ENCODE measurements at regions not wholly inside any gene's neighbourhood (a gene's known extent, or its start where the extent isn't known, plus 50 kb on each side); places are given as distances from the start of the nearest gene placed in this dataset.

DNA sequence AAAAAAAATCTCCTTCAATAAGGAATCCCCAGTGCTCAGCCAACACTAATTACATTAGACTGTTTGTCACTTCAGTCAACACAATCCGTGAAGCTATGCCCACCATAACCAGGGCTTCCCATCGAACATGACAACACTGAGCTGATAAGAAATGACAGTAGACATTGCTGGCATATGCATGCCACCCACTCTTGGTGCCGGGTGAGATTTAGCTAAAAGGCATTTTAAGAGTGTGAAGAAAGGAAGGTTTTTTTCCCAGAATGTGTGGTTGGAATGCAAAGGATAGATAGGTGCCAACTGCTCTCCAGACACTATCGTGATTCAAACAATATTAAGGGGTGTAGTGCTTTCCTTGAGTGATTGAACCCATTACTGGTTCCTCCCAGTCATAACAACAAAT, 344.0 kb upstream of the LMCD1 start:
- H3K4me1 ChIP-seq (ENCODE audit: low read depth, poor library complexity, severe bottlenecking), result no peaks in the 10 kb centered on the region
- H3K79me2 ChIP-seq (ENCODE audit: insufficient read depth, low read depth), result no peaks in the 10 kb centered on the region
- no peak overlapping the region for H3K4me3 ChIP-seq (IDR thresholded peaks at IDR 0.05; ENCODE audit: insufficient read depth, low read depth, low read length)

DNA sequence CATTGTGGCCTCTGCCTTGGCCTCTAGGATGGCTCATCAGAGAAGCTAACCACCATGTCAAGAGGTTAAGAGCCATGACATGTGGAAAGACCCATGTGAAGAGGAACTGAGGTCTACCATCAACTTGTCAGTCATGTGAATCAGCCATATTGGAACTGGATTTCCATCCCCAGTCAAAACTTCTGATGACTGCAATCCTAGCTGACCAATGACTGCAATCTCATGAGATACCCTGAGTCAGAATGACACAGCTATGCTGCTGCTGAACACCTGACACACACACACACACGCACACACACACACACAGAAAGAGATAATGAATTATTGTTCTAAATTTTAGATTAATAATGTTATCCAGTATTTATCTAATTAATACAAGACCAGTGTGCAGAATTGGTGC, 337.5 kb upstream of the LMCD1 start:
- Histone ChIP-seq H3K27me3 (ENCODE audit: insufficient read depth, low read depth) (no peaks in the 10 kb centered on the region), H4K20me1 (ENCODE audit: insufficient read depth) (no peaks in the 10 kb centered on the region), H3K4me2 (no peak overlapping the region), H3K36me3 (ENCODE audit: insufficient read depth) (no peaks in the 10 kb centered on the region), H3K4me3 (IDR thresholded peaks at IDR 0.05; ENCODE audit: insufficient read depth, low read depth, low read length) (no peak overlapping the region), H3K9ac (no peak overlapping the region), H3K4me1 (ENCODE audit: low read depth, poor library complexity, severe bottlenecking) (no peaks in the 10 kb centered on the region), H3K79me2 (ENCODE audit: insufficient read depth, low read depth) (no peaks in the 10 kb centered on the region), H3K27ac (no peak overlapping the region), H2AFZ (ENCODE audit: low read depth) (no peak overlapping the region)
- TF ChIP-seq, protein P1, sequence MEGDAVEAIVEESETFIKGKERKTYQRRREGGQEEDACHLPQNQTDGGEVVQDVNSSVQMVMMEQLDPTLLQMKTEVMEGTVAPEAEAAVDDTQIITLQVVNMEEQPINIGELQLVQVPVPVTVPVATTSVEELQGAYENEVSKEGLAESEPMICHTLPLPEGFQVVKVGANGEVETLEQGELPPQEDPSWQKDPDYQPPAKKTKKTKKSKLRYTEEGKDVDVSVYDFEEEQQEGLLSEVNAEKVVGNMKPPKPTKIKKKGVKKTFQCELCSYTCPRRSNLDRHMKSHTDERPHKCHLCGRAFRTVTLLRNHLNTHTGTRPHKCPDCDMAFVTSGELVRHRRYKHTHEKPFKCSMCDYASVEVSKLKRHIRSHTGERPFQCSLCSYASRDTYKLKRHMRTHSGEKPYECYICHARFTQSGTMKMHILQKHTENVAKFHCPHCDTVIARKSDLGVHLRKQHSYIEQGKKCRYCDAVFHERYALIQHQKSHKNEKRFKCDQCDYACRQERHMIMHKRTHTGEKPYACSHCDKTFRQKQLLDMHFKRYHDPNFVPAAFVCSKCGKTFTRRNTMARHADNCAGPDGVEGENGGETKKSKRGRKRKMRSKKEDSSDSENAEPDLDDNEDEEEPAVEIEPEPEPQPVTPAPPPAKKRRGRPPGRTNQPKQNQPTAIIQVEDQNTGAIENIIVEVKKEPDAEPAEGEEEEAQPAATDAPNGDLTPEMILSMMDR (conservative IDR thresholded peaks at IDR 0.05; ENCODE audit: low read depth, low read length), result no peak

More for the DNA sequence above, 344.0 kb upstream of the LMCD1 start:
- Histone ChIP-seq H2AFZ (ENCODE audit: low read depth) (no peak overlapping the region), H4K20me1 (ENCODE audit: insufficient read depth) (no peaks in the 10 kb centered on the region), H3K27ac (no peak overlapping the region), H3K4me2 (no peak overlapping the region), H3K9ac (no peak overlapping the region), H3K36me3 (ENCODE audit: insufficient read depth) (no peaks in the 10 kb centered on the region), H3K27me3 (ENCODE audit: insufficient read depth, low read depth) (no peaks in the 10 kb centered on the region)
- TF ChIP-seq, protein P1 (conservative IDR thresholded peaks at IDR 0.05; ENCODE audit: low read depth, low read length), result no peak

DNA sequence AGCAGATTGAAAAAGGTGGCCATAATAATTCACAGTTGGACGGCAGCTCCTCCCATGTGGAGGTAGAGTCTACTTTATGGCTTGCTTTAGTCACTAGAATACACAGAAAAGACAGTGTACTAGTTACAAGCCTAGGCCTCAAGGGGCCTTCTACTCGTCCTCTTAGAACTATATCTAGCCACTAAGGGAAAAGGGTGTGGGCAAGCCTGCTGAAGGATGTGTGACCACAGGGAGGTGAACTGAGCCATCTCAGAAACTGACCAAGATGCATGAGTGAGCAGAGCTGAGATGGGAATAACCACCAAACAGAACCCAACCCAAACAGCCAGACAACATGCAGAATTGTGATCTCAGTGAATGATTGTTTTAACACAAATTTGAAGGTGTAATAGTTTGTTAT, 335.6 kb upstream of the LMCD1 start:
- TF ChIP-seq, protein P1 (conservative IDR thresholded peaks at IDR 0.05; ENCODE audit: low read depth, low read length), result no peak
- Histone ChIP-seq H3K36me3 (ENCODE audit: insufficient read depth) (no peaks in the 10 kb centered on the region), H3K27ac (no peak overlapping the region), H3K4me1 (ENCODE audit: low read depth, poor library complexity, severe bottlenecking) (no peaks in the 10 kb centered on the region), H4K20me1 (ENCODE audit: insufficient read depth) (no peaks in the 10 kb centered on the region), H3K79me2 (ENCODE audit: insufficient read depth, low read depth) (no peaks in the 10 kb centered on the region), H3K4me3 (IDR thresholded peaks at IDR 0.05; ENCODE audit: insufficient read depth, low read depth, low read length) (no peak overlapping the region), H2AFZ (ENCODE audit: low read depth) (no peak overlapping the region), H3K4me2 (no peak overlapping the region), H3K9ac (no peak overlapping the region), H3K27me3 (ENCODE audit: insufficient read depth, low read depth) (no peaks in the 10 kb centered on the region)

DNA sequence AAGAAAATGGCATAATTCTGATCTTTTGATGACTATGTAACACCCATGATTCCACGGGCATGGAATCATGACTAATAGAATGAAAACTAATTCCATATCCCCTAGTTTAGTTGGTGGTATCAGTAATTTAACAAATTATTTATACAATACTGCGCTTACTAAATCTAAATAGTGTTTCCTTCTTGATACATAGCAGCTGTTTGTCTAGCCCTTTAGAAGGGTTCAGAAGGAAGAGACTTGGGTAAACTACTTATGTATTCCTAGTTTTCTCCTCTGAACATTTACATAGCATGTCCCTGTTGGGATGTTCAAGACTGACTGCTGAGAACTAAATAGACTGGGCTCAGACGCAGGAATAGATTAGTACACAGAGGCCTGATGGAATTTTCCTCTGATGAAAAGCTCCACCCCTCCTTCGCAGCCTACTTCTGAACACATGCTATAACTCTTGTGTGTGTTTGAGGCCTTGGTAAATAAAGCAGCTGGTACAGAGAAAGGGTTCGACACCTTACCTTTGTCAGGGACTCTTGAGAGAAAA, 330.6 kb upstream of the LMCD1 start:
- no peak overlapping the region for H3K4me3 ChIP-seq (IDR thresholded peaks at IDR 0.05; ENCODE audit: insufficient read depth, low read depth, low read length)
- no peak overlapping the region for H2AFZ ChIP-seq (ENCODE audit: low read depth)
- H3K9ac ChIP-seq, result no peak overlapping the region
- H4K20me1 ChIP-seq (ENCODE audit: insufficient read depth), result no peaks in the 10 kb centered on the region
- H3K4me2 ChIP-seq, result no peak overlapping the region
- no peaks in the 10 kb centered on the region for H3K36me3 ChIP-seq (ENCODE audit: insufficient read depth)
- TF ChIP-seq, protein P1 (conservative IDR thresholded peaks at IDR 0.05; ENCODE audit: low read depth, low read length), result no peak
- no peak overlapping the region for H3K27ac ChIP-seq
- H3K79me2 ChIP-seq (ENCODE audit: insufficient read depth, low read depth), result no peaks in the 10 kb centered on the region
- H3K27me3 ChIP-seq (ENCODE audit: insufficient read depth, low read depth), result no peaks in the 10 kb centered on the region
- no peaks in the 10 kb centered on the region for H3K4me1 ChIP-seq (ENCODE audit: low read depth, poor library complexity, severe bottlenecking)

Data from KMS-11 (cell line).